H9 (cell line): ENCODE measurements at regions not wholly inside any gene's neighbourhood (a gene's known extent, or its start where the extent isn't known, plus 50 kb on each side); places are given as distances from the start of the nearest gene placed in this dataset.

Experiments used
- DNase-seq: peaks from one replicate; pipeline ENCODE4 v3.0.0-alpha.2; 2017
- H2AFZ ChIP-seq: one replicate; pipeline ENCODE4 v1.6.1; 2013; ENCODE audit warnings: mild to moderate bottlenecking, low read length, control low read depth, moderate library complexity
- H2AK5ac ChIP-seq: 2 replicates; pipeline ENCODE4 v1.6.1; 2013; ENCODE audit warnings: low read length, control low read depth, mixed read lengths; ENCODE audit not compliant: insufficient read length
- H2BK120ac ChIP-seq: one replicate; pipeline ENCODE4 v1.6.1; 2013; ENCODE audit warnings: low read depth, mild to moderate bottlenecking, low read length, control low read depth, inconsistent platforms; ENCODE audit not compliant: poor library complexity, severe bottlenecking
- H2BK12ac ChIP-seq: 2 replicates; pipeline ENCODE4 v1.6.1; 2013; ENCODE audit warnings: low read length, control low read depth, mixed read lengths, low read depth; ENCODE audit not compliant: insufficient read length
- H2BK15ac ChIP-seq: 2 replicates; pipeline ENCODE4 v1.6.1; 2013; ENCODE audit warnings: low read depth, low read length, control low read depth
- H2BK20ac ChIP-seq: one replicate; pipeline ENCODE4 v1.6.1; 2013; ENCODE audit warnings: low read depth, mild to moderate bottlenecking, low read length, control low read depth, inconsistent platforms; ENCODE audit not compliant: poor library complexity, severe bottlenecking
- H2BK5ac ChIP-seq: 2 replicates; pipeline ENCODE4 v1.6.1; 2013; ENCODE audit warnings: low read length, control low read depth, mixed read lengths; ENCODE audit not compliant: insufficient read length
- H3K14ac ChIP-seq: 2 replicates; pipeline ENCODE4 v1.6.1; 2013; ENCODE audit warnings: low read length, control low read depth; ENCODE audit not compliant: insufficient read depth
- H3K18ac ChIP-seq: 2 replicates; pipeline ENCODE4 v1.6.1; 2013; ENCODE audit warnings: low read depth, mild to moderate bottlenecking, mixed read lengths, low read length, control low read depth; ENCODE audit not compliant: insufficient read length
- H3K23ac ChIP-seq: 2 replicates; pipeline ENCODE4 v1.6.1; 2013; ENCODE audit warnings: low read length, control low read depth, mixed read lengths, low read depth; ENCODE audit not compliant: insufficient read length
- H3K23me2 ChIP-seq: 2 replicates; pipeline ENCODE4 v1.6.1; 2013; ENCODE audit warnings: low read depth, mild to moderate bottlenecking, mixed read lengths, low read length, control low read depth; ENCODE audit not compliant: insufficient read length, poor library complexity, severe bottlenecking
- H3K27ac ChIP-seq: 2 replicates; pipeline ENCODE4 v1.5.1; 2013; ENCODE audit warnings: low read length, control low read depth, mixed read lengths, low read depth; ENCODE audit not compliant: insufficient read length
- H3K27me3 ChIP-seq: 2 replicates; pipeline ENCODE4 v1.6.1; 2013; ENCODE audit warnings: low read length, control low read depth, inconsistent platforms; ENCODE audit not compliant: insufficient read depth
- H3K4ac ChIP-seq: 2 replicates; pipeline ENCODE4 v1.6.1; 2013; ENCODE audit warnings: low read depth, mild to moderate bottlenecking, control low read depth, inconsistent platforms, low read length, moderate library complexity
- H3K4me1 ChIP-seq: 2 replicates; pipeline ENCODE4 v1.6.1; 2013; ENCODE audit warnings: low read length, control low read depth, inconsistent platforms; ENCODE audit not compliant: insufficient read depth
- H3K4me2 ChIP-seq: 2 replicates; pipeline ENCODE4 v1.6.1; 2013; ENCODE audit warnings: low read length, control low read depth, mixed read lengths; ENCODE audit not compliant: insufficient read length, insufficient read depth
- H3K56ac ChIP-seq: 2 replicates; pipeline ENCODE4 v1.6.1; 2013; ENCODE audit warnings: low read depth, mild to moderate bottlenecking, mixed read lengths, low read length, control low read depth; ENCODE audit not compliant: insufficient read length
- H3K79me1 ChIP-seq: 2 replicates; pipeline ENCODE4 v1.6.1; 2013; ENCODE audit warnings: low read depth, mild to moderate bottlenecking, moderate library complexity, low read length, control low read depth, inconsistent platforms; ENCODE audit not compliant: insufficient read depth, poor library complexity, severe bottlenecking
- H3K79me2 ChIP-seq: 2 replicates; pipeline ENCODE4 v1.6.1; 2013; ENCODE audit warnings: low read length, control low read depth, inconsistent platforms; ENCODE audit not compliant: insufficient read depth
- H3K9ac ChIP-seq: 2 replicates; pipeline ENCODE4 v1.6.1; 2013; ENCODE audit warnings: low read length, control low read depth, mixed read lengths; ENCODE audit not compliant: insufficient read length; ENCODE audit errors: extremely low read depth
- H3K9me3 ChIP-seq: one replicate; pipeline ENCODE4 v1.6.1; 2013; ENCODE audit warnings: low read depth, low read length, inconsistent platforms; ENCODE audit not compliant: control insufficient read depth
- H3T11ph ChIP-seq: one replicate; pipeline ENCODE4 v1.6.1; 2013; ENCODE audit warnings: mild to moderate bottlenecking, low read length, control low read depth, inconsistent platforms
- H4K20me1 ChIP-seq: one replicate; pipeline ENCODE4 v1.6.1; 2013; ENCODE audit not compliant: control insufficient read depth, insufficient read length, insufficient read depth
- H4K5ac ChIP-seq: 2 replicates; pipeline ENCODE4 v1.6.1; 2013; ENCODE audit warnings: low read depth, mild to moderate bottlenecking, mixed read lengths, low read length, control low read depth; ENCODE audit not compliant: insufficient read length
- H4K8ac ChIP-seq: replicated peaks from 2 replicates; pipeline ENCODE4 v1.6.1; 2013; ENCODE audit warnings: low read length, control low read depth, mixed read lengths, low read depth; ENCODE audit not compliant: insufficient read length
- H4K91ac ChIP-seq: 2 replicates; pipeline ENCODE4 v1.6.1; 2013; ENCODE audit warnings: low read depth, mild to moderate bottlenecking, moderate library complexity, mixed read lengths, low read length, control low read depth; ENCODE audit not compliant: insufficient read length
- H3K27ac Mint-ChIP-seq, 3 experiments: 2 replicates in 2 of 3; 3 replicates in 1 of 3; pipeline ENCODE4 v1.8.0; 2020 to 2021; ENCODE audit warnings: mixed read lengths in 3 of 3, mild to moderate bottlenecking in 1 of 3, moderate library complexity in 1 of 3
- H3K27me3 Mint-ChIP-seq: 2 replicates; pipeline ENCODE4 v1.8.0; 2021; ENCODE audit warnings: low read depth, mild to moderate bottlenecking, moderate library complexity, mixed read lengths
- H3K36me3 Mint-ChIP-seq, 3 experiments: 2 replicates in 2 of 3; 3 replicates in 1 of 3; pipeline ENCODE4 v1.8.0; 2020 to 2021; ENCODE audit warnings: low read depth in 3 of 3, mixed read lengths in 3 of 3; ENCODE audit not compliant: insufficient read depth in 1 of 3
- H3K4me1 Mint-ChIP-seq, 2 experiments: 2 replicates each; pipeline ENCODE4 v1.8.0; 2020; ENCODE audit warnings: mixed read lengths in 2 of 2
- H3K4me3 Mint-ChIP-seq, 2 experiments: 2 replicates in 1 of 2; 3 replicates in 1 of 2; pipeline ENCODE4 v1.8.0; 2020 to 2021; ENCODE audit warnings: mild to moderate bottlenecking in 2 of 2, mixed read lengths in 2 of 2, moderate library complexity in 1 of 2
- H3K9me3 Mint-ChIP-seq, 2 experiments: 2 replicates in 1 of 2; 3 replicates in 1 of 2; pipeline ENCODE4 v1.8.0; 2020; ENCODE audit warnings: mild to moderate bottlenecking in 2 of 2, mixed read lengths in 2 of 2, moderate library complexity in 1 of 2
- WGBS: extraction: QIAGEN DNeasy Blood & Tissue Kit; methylation state at CpG from one replicate; pipeline ENCODE4 v1.1.7; 2013; ENCODE audit warnings: missing lambda C conversion rate, low lambda C conversion rate, mixed read lengths; ENCODE audit not compliant: insufficient read length; ENCODE audit errors: extremely low coverage; 5-methylcytosine and 5-hydroxymethylcytosine counted together
- TF ChIP-seq, protein P1 (sequence below): fragments of 200-600 bp; sonication (generic); conservative IDR thresholded peaks from 3 replicates; pipeline ENCODE4 v1.8.0; 2021; ENCODE audit warnings: antibody characterized with exemption, mild to moderate bottlenecking

DNA sequence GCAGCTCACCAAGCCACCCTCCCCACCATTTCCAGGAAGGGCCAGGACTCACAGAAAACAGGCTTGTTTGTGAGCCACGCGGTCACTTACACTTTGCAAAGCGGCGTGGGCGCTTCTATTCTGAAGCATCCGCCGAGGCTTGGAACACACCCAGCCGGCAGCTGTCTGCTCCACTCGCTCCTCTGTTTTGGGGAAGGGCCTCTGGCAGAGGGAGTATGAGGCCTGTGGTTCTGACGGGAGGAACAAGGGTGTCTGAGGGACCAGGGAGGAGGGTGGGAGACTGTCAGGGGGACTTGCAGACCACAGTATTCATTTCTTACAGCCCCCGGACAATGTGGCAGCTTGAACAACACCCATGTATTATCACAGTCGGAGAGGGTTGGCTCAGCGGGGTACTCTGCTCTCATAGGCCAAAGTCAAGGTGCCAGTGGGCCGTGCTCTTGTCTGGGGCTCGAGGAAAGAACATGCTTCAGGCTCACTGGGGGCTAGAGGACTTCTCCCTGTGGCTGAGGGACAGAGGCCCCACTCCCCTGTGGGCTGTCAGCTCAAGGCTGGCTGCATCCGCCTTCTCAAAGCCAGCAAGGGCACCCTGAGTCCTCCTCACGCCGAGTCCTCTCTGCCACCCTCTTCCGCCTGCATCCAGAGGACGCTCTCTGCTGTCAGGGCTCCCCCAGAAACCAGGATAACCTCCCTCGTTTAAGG, 60.4 kb upstream of the FAM20C start:
- Histone ChIP-seq H3K79me1 (no peaks in the 10 kb centered on the region), H2AFZ (no peak overlapping the region), H2BK15ac (no peak overlapping the region), H3K18ac (no peak overlapping the region), H3T11ph (no peak overlapping the region), H3K14ac (no peak overlapping the region), H3K27ac (no peak overlapping the region), H2BK5ac (no peak overlapping the region), H4K8ac (no peak overlapping the region), H3K27me3 (no peaks in the 10 kb centered on the region), H3K56ac (no peak overlapping the region), H3K9ac (no peak overlapping the region), H2BK120ac (no peak overlapping the region), H3K4me1 (no peaks in the 10 kb centered on the region; the same call in 1 of the 2 replicates), H4K91ac (no peak overlapping the region), H2AK5ac (no peak overlapping the region), H4K5ac (no peak overlapping the region), H3K9me3 (no peaks in the 10 kb centered on the region), H3K23me2 (peaks cover 4% of the 10 kb centered on the region), H3K23ac (no peak overlapping the region), H2BK12ac (no peak overlapping the region), H3K79me2 (no peaks in the 10 kb centered on the region), H2BK20ac (no peak overlapping the region), H4K20me1 (no peaks in the 10 kb centered on the region), H3K4me2 (no peak overlapping the region), H3K4ac (no peak overlapping the region)
- H3K36me3 Mint-ChIP-seq = no peaks in the 10 kb centered on the region; a peak in 2 of 7 replicates
- DNase-seq = no peak
- H3K4me1 Mint-ChIP-seq = peaks cover 3 to 7% of the 10 kb centered on the region in 2 experiments; a peak in 1 of 4 replicates
- no peaks in the 10 kb centered on the region for H3K9me3 Mint-ChIP-seq
- TF ChIP-seq, protein P1, sequence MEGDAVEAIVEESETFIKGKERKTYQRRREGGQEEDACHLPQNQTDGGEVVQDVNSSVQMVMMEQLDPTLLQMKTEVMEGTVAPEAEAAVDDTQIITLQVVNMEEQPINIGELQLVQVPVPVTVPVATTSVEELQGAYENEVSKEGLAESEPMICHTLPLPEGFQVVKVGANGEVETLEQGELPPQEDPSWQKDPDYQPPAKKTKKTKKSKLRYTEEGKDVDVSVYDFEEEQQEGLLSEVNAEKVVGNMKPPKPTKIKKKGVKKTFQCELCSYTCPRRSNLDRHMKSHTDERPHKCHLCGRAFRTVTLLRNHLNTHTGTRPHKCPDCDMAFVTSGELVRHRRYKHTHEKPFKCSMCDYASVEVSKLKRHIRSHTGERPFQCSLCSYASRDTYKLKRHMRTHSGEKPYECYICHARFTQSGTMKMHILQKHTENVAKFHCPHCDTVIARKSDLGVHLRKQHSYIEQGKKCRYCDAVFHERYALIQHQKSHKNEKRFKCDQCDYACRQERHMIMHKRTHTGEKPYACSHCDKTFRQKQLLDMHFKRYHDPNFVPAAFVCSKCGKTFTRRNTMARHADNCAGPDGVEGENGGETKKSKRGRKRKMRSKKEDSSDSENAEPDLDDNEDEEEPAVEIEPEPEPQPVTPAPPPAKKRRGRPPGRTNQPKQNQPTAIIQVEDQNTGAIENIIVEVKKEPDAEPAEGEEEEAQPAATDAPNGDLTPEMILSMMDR = no peak
- WGBS = no CpG with 5 or more reads among the region's 21 CpGs
- peaks cover 7% of the 10 kb centered on the region for H3K27me3 Mint-ChIP-seq
- H3K27ac Mint-ChIP-seq = no peak overlapping the region
- no peak overlapping the region for H3K4me3 Mint-ChIP-seq
